Progenitor cell of endocrine pancreas (in vitro differentiated cells): ENCODE measurements at regions not wholly inside any gene's neighbourhood (a gene's known extent, or its start where the extent isn't known, plus 50 kb on each side); places are given as distances from the start of the nearest gene placed in this dataset.
A peak's percentile ranks its signal among the peaks of the same experiment; 100 is the strongest.

Experiments used
- DNase-seq: peaks from one replicate; pipeline ENCODE4 v3.0.0; 2021; ENCODE audit warnings: low spot score; ENCODE audit not compliant: unreplicated experiment
- H3K27ac Mint-ChIP-seq: 2 replicates; pipeline ENCODE4 v1.8.0; 2021; ENCODE audit warnings: mild to moderate bottlenecking, moderate library complexity, mixed read lengths
- H3K27me3 Mint-ChIP-seq: 2 replicates; pipeline ENCODE4 v1.8.0; 2021; ENCODE audit warnings: mixed read lengths
- H3K36me3 Mint-ChIP-seq: 2 replicates; pipeline ENCODE4 v1.8.0; 2022; ENCODE audit warnings: mixed read lengths; ENCODE audit not compliant: insufficient read depth
- H3K4me1 Mint-ChIP-seq: 2 replicates; pipeline ENCODE4 v1.8.0; 2021; ENCODE audit warnings: low read depth, mixed read lengths
- H3K4me3 Mint-ChIP-seq: 2 replicates; pipeline ENCODE4 v1.8.0; 2021; ENCODE audit warnings: low read depth, mild to moderate bottlenecking, moderate library complexity, mixed read lengths
- H3K9me3 Mint-ChIP-seq: 2 replicates; pipeline ENCODE4 v1.8.0; 2021; ENCODE audit warnings: low read depth, mixed read lengths
- CTCF ChIP-seq: fragments of 200-600 bp; sonication (generic); IDR thresholded peaks from one replicate; pipeline ENCODE4 v1.5.0; 2021; ENCODE audit warnings: antibody characterized with exemption, mild to moderate bottlenecking; ENCODE audit not compliant: unreplicated experiment

- Mint-ChIP-seq H3K27ac (peak overlapping the region; percentile 50), H3K36me3 (no peaks in the 10 kb centered on the region), H3K4me1 (peaks cover 50% of the 10 kb centered on the region), H3K9me3 (peaks cover 4% of the 10 kb centered on the region), H3K27me3 (no peaks in the 10 kb centered on the region), H3K4me3 (no peak overlapping the region)
- TF ChIP-seq CTCF: no peak
- no peak for DNase-seq
These were observed 97.9 kb upstream of the PALS2 start for GRCh38 chr7:24475166-24475961.

- Mint-ChIP-seq H3K27ac (peak overlapping the region; percentile 27), H3K27me3 (no peaks in the 10 kb centered on the region), H3K4me3 (no peak overlapping the region), H3K9me3 (peaks cover 4% of the 10 kb centered on the region), H3K36me3 (no peaks in the 10 kb centered on the region), H3K4me1 (peaks cover 51% of the 10 kb centered on the region)
- no peak for TF ChIP-seq CTCF
- DNase-seq: no peak
These were observed 97.0 kb upstream of the PALS2 start for GRCh38 chr7:24476227-24476626.

- Mint-ChIP-seq H3K9me3 (peaks cover 4% of the 10 kb centered on the region), H3K27ac (peak overlapping the region; percentile 92), H3K4me3 (no peak overlapping the region), H3K27me3 (no peaks in the 10 kb centered on the region), H3K36me3 (no peaks in the 10 kb centered on the region), H3K4me1 (peaks cover 51% of the 10 kb centered on the region)
- no peak for TF ChIP-seq CTCF
- no peak for DNase-seq
These were observed 95.7 kb upstream of the PALS2 start for GRCh38 chr7:24477398-24478136.

GRCh38 chr7:24478137-24478655 lies 95.1 kb upstream of the PALS2 start:
- H3K4me1 Mint-ChIP-seq: peaks cover 51% of the 10 kb centered on the region
- H3K4me3 Mint-ChIP-seq: peak overlapping the region; percentile 7
- no peaks in the 10 kb centered on the region for H3K27me3 Mint-ChIP-seq
- no peaks in the 10 kb centered on the region for H3K36me3 Mint-ChIP-seq
- H3K27ac Mint-ChIP-seq: peak overlapping the region; percentile 92
- no peak for DNase-seq
- peaks cover 4% of the 10 kb centered on the region for H3K9me3 Mint-ChIP-seq
- TF ChIP-seq CTCF: no peak

GRCh38 chr7:24480501-24480900 lies 92.8 kb upstream of the PALS2 start:
- H3K9me3 Mint-ChIP-seq: peaks cover 4% of the 10 kb centered on the region
- no peak overlapping the region for H3K4me3 Mint-ChIP-seq
- no peak for TF ChIP-seq CTCF
- H3K36me3 Mint-ChIP-seq: no peaks in the 10 kb centered on the region
- H3K27ac Mint-ChIP-seq: peak overlapping the region; percentile 42
- no peaks in the 10 kb centered on the region for H3K27me3 Mint-ChIP-seq
- peaks cover 38% of the 10 kb centered on the region for H3K4me1 Mint-ChIP-seq
- DNase-seq: no peak
